ENCODE measurements at regions not wholly inside any gene's neighbourhood (a gene's known extent, or its start where the extent isn't known, plus 50 kb on each side); places are given as distances from the start of the nearest gene placed in this dataset.
"Not testable (repeated sequence)": the region's sequence is repeated elsewhere in the genome, so short reads cannot be mapped to it uniquely, and the experiment has no call there.

- DNase-seq: no peak
Measured at GRCh38 chr6:74259981-74260380, 564.0 kb downstream of the CD109 start.

DNA sequence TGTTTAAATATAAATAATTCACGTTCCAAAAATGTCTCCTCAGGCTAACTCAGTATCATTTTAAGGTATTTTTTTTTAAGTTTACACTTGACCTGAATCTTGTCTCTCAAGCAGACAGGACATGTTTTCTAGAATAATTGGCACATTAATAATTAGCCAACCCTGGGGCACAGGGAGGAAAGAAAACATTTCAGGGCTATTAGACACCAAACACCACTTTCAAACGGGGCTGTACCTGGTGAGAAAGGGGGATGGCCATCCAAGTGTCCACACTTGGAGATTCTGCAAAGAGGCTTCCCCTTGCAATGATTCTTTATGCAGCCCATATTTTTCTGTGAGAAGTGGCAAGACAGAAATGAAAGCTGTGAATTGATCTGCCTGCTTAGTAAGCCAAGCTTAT, 560.8 kb downstream of the CD109 start:
- DNase-seq: no peak

- DNase-seq: no peak
Measured at GRCh38 chr6:74256381-74256780, 560.4 kb downstream of the CD109 start.

DNA sequence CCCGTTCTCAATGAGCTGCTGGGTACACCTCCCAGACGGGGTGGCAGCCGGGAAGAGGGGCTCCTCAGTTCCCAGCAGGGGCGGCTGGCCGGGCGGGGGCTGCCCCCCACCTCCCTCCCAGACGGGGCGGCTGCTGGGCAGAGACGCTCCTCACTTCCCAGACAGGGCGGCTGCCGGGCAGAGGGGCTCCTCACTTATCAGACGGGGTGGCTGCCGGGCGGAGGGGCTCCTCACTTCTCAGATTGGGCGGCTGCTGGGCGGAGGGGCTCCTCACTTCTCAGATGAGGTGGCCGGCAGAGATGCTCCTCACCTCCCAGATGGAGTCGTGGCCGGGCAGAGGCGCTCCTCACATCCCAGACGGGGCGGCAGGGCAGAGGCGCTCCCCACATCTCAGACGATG, 559.0 kb downstream of the CD109 start:
- not testable (repeated sequence) for DNase-seq

DNA sequence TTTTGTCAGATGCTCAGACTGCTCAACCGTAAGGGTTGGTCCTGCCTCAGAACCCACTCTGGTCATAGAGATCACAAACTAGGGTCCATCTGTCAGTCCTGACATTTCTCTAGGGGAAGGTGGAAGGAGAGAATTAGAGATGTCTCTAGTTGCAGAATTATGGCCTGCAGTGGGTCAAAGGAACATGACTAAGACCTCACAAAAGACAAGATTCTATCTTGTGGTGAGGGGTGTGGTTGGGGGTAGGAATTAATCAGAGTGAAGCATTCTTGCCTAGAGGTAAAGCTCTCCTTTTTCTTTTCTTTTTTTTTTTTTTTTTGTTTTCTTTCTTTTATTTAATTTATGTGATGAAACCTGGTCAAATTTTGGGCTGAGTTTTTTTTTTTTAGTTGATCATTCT, 558.1 kb downstream of the CD109 start:
- not testable (repeated sequence) for DNase-seq

GRCh38 chr6:74253261-74253660, 557.3 kb downstream of the CD109 start:
- no peak for DNase-seq

DNA sequence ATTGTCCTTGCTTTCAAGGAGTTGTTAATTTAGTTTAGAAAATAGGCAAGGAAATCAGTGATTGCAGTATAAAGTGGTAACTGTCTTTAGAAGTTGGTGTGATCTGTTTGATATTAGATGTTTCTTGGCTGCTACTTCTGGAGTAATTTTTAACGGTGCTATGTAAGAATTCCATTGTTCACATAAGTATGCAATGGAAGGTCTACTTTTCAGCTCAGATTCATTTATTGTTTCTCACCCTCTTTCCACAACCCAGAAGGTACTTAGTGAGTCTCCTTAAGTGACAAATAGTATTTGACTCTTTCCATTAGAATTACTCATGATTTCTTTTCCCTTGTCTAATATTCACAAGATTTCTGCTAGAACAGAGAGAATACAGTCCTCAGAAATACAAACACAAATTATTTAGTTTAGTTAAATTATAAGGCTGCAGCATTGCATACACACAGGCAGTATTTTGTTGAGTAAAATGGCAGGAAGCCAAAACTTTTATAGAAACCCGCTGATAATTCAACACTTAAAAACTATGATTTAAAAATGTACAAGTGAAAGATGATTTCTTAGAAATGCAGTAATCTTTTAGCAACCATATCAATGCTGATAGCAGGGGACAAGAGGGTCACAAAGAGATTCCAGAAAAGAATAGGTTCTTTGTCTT, 554.3 kb downstream of the CD109 start:
- DNase-seq: no peak

DNA sequence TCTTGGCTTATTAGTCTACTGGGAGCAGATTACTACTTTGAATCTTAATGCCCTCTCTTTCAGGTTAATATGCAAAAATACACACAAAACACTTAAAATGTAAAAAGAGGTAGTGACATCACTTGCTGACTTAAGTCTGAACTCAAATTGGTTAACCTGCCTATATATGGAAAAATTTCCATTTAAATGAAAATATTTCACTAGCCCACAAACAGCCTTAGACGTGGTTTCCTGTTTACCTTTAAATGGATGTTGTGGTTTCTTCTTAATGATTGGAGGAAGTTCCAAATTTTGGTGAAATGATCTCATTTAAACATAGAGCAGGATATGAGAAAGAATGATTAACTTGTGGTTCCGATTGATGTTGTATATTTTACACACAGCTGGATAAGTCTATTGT, 553.7 kb downstream of the CD109 start:
- DNase-seq: peak; percentile 39

DNA sequence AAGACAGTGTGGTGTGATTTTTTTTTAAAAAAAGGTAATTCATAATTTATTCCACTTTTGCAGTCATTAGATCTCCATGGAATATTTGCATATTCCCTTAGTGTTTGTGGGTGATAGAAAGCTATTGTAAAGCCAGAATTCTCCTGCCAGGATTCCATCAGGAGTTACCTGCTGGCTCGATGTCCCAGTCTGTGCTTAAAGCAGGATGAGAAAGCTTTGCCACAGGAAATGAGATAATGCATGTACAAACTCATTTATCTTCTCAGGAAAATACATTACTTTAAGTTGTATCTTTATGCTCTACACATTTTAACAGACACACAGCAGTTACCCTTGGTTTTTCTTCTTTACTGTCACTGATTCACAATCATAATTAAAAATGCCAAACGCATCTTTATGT, 553.0 kb downstream of the CD109 start:
- DNase-seq: no peak

GRCh38 chr6:74222768-74223333, 526.8 kb downstream of the CD109 start:
- DNase-seq: no peak

GRCh38 chr6:74213995-74214394, 518.0 kb downstream of the CD109 start:
- no peak for DNase-seq

DNA sequence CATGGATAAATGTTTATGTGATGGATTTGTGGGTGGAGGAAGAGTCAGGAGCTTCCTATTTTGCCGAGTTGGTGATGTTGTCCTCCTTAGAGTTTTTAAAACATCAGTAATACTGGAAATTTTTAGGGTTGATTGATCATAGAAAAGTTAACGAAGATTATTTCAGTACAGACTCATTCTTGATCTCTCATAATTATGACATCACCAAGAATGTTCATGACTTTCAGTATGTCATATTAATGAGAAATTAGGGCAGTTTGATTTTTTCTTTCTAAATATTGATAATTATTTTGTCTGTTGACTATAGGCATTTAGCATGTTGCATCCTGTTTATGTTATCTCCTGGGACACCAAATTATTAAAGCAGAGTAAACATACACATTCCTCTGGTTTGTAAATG, 512.2 kb downstream of the CD109 start:
- no peak for DNase-seq

DNA sequence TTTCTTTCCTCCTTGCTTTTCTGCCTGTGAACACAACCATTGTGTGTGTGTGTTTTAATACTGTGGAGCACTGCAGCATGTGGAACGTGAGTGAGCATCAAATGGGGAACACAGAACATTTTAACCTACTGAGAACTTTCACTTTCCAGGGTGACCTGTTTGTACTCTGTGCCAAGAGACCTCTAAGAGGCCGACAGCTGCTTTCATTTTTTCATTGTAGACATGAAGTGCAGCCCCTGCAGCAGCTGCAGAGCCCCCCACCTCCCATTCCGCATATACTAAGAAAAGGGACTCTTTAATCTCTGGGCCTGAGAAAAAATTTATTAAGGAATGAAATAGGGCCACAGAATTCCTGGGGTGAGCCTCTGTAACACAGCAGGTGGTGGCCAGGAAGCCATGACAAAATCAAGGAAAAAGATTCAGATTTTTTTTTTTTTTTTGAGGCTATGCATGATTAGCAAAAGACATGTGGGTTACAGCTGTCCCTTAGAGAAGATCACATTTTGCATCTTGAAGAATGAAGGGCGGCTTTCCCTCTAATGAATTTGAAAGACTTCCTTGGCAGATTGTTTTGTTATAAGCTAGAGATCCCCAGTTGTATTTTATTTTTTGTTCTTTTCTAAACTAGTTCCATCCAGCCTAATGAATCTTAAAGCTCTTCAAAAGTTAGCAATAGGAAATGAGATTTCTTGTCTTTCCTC, 503.4 kb downstream of the CD109 start:
- no peak for DNase-seq

GRCh38 chr6:74197310-74197709, 501.3 kb downstream of the CD109 start:
- no peak for DNase-seq

GRCh38 chr6:74187811-74188210, 491.8 kb downstream of the CD109 start:
- no peak for DNase-seq

- no peak for DNase-seq
Measured at GRCh38 chr6:74182992-74183391, 487.0 kb downstream of the CD109 start.

- DNase-seq: no peak
Measured at GRCh38 chr6:74181471-74181870, 485.5 kb downstream of the CD109 start.

DNA sequence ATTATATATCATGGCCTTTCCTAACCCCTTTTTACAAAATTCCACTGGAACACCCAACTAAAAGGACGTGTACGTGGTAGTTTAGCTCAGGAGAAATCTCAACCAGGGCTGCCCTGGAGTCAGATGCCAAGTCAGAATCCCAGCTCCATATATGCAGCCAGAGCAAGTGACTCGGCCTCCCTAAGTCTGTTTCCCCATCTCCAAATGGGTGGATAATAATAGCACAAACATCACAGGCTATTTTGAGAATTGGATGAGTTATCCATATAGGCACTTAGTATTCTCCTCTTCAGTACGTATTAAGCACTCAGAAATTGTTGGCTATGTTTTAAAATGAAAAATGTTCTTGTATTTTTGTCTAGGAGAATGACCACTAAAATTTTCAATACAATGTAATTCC, 481.5 kb downstream of the CD109 start:
- DNase-seq: no peak

DNA sequence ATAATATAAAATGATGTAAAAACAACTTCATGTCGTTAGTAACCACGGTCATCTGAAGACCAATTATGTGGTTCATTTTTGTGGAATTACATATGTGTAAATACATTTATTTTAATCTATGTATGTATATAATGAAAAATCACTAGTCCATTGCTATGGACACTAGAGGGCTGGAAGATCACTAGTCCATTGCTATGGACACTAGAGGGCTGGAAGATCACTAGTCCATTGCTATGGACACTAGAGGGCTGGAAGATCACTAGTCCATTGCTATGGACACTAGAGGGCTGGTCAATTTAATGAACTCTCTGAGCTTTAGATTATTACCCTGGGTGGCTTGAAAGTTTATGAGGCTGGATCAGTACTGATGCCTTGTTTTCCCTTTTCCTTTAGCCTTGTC, 474.5 kb downstream of the CD109 start:
- DNase-seq: not testable (repeated sequence)

- no peak for DNase-seq
Measured at GRCh38 chr6:74170118-74170517, 474.1 kb downstream of the CD109 start.

- no peak for DNase-seq
Measured at GRCh38 chr6:74167976-74168375, 472.0 kb downstream of the CD109 start.

DNA sequence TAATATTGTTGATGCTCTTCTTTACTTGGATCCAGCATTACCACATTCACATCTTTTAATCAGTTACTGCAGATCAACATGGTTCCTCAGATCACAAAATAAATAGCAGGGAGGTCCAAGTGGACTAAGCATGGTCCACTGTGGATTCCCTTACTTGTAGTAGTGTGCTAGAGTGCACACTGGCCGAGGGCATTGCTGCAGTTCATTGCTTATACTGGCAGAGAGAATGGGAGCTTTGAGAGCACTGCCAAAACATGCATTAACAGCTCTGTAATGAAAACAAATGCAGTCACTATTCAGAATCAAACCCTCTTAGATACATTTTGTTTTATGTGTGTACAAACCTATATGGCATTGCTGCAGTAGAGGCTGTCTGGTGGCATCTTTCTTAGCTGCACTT, 471.5 kb downstream of the CD109 start:
- no peak for DNase-seq

DNA sequence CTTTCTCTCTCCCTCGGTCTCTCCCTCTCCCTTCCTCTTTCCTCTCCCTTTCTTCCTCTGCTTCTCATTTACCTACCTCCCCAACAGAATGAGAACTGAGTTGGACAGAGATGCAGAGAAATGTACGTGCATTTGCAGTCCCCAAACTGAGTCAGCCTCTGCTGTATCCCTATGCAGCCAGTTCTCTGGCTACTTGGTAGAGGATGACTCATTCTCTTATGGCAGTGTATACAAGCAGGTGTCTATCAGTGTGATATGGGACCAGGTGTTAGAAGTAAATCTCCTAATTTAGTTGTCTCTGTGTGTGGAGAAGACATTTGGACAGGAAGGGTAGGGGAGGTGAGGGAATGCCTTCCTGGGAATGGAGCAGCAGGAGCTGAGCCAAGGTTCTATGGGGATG, 470.8 kb downstream of the CD109 start:
- DNase-seq: no peak

GRCh38 chr6:74161380-74161779, 465.4 kb downstream of the CD109 start:
- DNase-seq: no peak

Data from NCI-H1048 (cell line).